Activated effector memory CD4-positive, alpha-beta T cell treated with Interleukin-2 at 50 U/mL for 16 hours (primary cell): ENCODE measurements at regions not wholly inside any gene's neighbourhood (a gene's known extent, or its start where the extent isn't known, plus 50 kb on each side); places are given as distances from the start of the nearest gene placed in this dataset.

Experiments used
- DNase-seq: peaks from one replicate; pipeline ENCODE4 v3.0.0-alpha.2; 2020

DNA sequence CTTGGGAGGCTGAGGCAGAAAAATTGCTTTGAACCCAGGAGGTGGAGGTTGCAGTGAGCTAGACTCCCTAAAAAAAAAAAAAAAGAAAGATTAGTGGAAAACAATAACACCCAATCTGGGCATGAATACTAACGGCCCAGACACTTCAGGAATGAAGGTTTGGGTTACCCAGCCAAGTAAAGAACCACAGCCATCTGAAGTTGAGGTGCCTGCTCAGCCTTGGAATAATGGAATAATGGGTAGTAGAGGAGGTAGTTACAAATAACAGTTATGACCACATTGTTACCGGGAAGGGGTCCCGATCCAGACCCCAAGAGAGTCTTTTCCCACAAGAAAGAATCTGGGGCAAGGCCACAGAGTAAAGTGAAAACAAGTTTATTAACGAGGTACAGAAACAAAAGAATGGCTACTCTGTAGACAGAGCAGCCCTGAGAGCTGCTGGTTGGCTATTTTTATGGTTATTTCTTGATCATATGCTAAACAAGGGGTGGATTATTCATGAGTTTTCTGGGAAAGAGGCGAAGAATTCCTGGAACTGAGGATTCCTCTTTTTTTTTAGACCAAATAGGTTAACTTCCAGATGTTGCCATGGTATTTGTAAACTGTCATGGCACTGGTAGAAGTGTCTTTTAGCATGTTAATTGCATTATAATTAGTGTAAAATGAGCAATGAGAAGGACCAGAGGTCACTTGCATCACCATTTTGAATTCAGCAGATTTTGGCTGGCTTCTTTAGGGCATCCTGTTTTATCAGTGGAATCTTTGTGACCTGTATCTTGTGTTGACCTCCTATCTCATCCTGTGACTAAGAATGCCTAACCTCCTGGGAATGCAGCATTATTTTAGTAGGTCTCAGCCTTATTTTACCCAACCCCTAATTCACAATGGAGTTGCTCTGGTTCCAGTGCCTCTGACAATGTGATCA lies 96.2 kb upstream of the HAAO start:
- no peak for DNase-seq

DNA sequence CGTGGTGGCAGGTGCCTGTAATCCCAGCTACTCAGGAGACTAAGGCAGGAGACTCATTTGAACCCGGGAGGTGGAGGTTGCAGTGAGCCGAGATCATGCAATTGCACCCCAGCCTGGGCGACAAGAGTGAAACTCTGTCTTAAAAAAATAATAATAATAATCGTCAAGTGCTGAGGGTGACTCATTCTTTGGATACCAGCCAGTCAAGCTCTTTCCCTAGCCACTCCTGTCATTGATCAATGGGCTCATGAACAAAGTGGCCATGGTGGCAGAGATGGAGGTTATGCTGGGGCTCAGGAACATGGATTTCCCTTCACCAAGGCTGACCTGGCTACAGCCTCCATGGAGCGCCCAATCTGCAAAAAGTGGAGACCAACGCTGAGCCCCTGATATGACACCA lies 94.5 kb upstream of the HAAO start:
- no peak for DNase-seq

DNA sequence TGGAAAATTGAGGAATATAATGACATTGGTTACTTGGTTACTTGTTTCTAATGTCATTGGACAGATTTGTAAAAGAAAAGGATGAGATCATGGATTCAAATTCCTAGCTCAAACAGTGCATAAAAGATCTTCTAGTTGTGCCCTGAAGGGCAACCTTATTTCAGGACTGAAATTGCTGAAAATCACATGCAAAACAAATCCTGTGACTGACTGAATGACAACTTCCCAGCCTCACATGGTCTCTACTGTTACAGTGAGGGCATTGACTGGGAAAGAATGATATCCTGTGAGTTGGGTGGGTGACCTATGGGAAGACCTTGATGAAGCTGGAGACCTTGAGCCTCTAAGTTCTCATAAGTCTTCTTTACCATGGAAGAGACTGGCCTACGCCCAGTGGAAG lies 90.4 kb upstream of the HAAO start:
- no peak for DNase-seq

DNA sequence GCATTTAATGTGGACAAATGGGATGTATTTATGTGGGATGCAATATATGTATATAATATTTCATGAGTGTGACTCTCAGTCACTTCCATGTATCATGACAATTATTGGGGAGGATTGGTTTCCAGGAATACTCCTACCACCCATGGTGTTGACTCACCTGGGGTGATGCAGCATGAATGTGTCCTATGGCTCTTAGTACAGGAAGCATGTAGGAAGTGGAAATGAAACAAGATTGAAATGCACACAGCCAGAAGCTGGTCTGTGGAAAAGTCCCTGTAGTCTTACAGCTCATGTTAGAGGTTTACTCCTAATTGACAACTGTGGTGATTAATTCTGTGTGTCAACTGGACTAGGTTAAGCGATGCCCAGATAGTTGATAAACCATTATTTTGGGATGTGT lies 89.3 kb upstream of the HAAO start:
- no peak for DNase-seq

DNA sequence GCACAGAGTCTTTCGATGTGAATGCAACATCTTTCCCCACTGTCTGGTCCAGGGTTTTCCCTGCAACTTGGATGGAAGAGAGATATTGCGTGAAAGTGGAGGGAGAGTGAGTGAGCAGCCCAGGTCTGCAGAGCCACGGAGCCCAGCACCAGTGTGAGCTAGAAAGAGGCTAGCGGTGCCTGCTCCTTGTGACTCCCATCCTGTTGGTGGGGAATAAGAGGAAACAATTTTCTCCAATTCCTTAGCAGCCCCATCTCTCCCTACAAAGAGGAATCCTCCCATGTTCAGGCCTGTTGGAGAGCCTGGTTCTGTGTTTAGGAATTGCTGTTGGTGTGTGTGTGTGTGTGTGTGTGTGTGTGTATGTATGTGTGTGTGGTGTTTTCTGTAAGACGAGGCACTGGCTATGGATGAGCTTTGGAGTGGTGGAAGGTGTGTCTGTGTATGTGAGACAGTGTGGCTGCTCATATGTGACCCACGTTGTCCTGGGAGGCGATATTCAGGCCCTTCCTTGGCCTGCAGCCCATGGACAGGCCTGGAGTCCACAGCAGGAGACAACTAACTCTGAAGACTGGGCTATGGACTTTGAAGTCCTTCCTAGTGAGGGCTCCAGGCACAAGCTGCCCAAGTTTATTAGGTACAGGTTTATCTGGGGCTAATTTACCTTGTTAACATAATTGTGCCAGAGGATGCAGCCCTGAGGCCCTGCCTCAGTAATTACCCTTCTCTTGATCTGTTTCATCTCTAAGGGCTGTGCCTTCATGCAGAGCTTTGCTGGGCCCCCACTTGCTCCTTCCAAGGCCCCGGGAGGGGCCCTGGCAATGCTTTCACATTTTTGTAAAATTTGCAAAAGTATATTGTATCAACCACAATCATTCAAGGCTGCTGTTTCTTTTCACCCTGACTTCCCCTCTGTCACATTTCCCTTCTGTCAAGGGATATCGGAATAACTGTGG lies 88.6 kb upstream of the HAAO start:
- DNase-seq = no peak

DNA sequence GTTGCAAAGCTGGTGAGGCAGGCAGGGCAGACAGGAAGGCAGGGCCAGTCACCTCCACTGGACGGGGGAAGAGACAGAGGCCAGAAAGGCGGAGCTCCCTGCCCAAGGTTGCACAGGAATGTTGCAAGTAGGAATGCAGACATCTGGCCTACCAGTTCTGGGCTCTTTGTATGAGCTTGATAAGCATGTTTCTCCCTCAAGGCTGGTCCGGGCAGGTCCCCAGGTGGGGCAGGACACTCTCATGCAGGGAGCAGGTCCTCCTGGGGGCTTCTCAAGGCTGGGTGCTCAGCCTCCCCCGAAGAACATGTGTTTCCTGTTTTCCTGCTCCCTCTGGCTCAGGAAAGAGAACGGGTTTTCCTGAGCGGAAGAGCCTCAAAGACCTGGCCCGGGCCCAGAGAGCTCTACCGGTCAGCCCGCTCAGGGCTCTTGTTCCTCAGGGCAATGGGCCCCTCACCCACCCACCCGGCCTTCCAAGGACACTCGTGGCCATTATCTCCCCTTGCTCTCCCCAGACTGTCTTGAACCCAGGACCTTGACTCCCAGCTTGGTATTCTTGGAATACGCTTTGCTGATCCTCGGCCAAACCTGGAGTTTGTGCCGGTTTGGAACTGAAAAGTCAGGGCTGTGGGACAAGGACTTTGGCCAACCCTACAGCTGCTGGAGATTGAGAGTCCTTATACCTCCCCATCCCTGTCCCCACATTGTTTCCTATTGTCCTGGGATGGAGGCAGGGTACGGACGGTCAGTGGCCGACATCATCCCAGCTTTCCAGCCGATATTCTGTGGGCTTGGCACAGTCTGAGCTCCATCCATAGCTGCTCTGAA lies 87.7 kb upstream of the HAAO start:
- no peak for DNase-seq

DNA sequence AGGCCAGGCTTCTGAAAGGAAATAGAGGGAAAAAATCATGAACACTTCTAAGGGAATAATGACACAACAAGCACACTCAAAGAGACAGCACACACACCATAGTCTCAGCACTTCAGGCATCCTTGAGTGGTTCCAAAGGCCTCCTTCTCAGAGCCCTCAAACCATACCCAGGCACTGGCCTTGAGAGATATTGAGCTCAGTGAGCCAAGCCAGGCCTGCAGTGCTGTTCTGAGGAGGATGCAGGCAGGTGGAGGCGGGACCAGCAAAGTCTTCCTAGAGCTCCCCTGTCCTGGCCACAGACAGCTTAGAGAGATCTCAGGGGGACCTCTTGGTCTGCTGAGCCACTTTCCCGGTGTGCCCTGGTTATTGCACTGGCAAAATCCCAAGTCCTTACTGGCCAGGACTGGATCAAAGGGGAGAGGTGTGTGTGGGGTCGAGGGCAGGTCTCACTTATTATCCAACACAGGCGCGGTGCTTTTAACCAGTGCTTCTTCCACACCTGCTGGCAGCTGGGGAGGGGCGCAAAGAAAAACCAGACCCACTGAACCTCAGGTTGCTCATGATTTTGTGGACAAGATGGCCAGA lies 86.8 kb upstream of the HAAO start:
- DNase-seq = no peak

DNA sequence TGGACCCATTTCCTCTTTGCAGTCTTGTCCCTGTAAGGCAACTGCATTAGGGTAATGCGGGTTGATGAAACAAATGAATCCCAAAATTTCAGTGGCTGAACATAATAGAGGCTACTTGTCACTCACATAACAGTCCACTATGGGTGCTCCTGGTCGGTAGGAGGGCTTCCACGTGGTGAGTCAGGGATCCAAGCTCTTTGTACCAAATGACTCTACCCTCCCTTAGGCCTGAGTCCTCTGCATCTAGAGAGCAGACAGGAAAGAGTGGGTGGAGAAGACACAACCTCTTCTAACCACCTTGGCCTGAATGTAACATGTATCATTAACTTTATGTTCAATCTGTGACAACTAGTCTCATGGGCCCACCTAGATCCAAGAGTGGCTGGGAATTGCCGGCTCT lies 86.2 kb upstream of the HAAO start:
- no peak for DNase-seq

DNA sequence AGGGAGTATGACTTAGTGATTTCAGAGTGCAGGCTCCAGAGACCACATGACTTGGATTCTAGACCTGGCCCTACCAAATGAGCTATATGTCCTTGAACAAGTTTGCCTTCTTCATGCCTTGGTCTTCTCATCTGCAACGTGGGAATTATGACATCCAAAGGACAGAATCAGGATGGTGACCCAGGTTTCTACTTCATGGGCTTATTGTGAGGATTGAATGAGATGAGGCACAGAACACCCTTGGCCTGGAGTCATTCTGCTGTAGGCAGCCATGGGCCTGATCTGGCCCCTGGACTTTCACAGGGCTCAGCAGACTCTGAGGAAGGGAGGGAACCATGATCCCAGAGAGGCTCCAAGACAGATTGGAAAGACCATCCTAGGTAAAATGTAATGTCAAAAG lies 85.6 kb upstream of the HAAO start:
- no peak for DNase-seq

DNA sequence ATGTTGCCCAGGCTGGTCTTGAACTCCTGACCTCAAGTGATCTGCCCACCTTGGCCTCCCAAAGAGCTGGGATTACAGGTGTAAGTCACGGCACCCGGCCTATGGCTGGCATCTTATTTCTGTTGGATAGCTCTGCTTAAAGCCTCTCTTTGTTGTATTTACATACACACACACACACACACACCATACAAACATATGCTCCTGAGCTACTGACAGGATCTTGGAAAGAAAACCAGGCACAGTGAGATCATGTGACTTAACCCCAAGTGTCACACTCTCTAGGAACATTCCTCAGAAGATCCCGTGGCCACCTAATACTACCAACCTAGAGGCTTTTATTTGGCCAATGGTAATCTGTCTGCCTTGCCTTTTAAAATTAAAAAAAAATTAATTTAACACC lies 85.1 kb upstream of the HAAO start:
- DNase-seq = no peak

DNA sequence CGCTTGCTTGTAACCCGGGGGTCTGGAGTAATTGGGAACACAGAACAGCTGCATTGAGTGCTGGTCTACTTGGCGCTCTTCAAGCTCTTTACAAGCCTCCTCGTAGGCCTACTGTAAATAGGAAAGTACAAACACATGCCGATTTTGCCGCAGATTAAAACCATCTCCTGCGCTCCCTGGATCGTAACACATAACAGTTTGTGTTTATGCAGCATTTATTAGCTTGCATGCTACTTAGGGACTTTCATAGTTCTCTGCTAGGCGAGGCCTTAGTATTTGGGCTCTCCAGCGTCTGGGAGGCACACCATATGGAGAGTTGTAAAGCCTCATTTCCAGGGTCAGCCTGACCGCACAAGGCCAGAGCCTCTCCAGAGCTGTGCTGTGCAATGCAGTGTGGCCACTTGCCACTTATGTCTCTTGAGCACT lies 84.0 kb upstream of the HAAO start:
- DNase-seq = no peak

DNA sequence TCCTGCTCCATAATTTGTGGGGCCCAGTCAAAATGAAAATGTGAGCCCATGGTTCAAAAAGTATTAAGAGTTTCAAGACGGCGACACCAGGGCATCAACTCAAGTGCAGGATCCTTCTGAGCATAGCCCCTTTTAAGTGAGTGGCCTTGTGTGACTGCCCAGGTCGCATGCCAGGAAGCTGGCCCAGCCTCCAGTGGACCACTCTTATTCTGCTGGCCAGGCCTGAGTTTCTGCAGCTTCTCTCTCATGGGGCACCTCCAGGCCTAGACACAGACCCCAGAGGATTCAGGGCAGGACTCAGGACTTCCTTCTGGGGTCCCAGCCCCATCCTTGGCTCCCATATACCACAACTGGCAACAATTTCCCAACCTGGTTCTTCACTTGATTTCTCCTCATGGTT lies 83.5 kb upstream of the HAAO start:
- DNase-seq = no peak

DNA sequence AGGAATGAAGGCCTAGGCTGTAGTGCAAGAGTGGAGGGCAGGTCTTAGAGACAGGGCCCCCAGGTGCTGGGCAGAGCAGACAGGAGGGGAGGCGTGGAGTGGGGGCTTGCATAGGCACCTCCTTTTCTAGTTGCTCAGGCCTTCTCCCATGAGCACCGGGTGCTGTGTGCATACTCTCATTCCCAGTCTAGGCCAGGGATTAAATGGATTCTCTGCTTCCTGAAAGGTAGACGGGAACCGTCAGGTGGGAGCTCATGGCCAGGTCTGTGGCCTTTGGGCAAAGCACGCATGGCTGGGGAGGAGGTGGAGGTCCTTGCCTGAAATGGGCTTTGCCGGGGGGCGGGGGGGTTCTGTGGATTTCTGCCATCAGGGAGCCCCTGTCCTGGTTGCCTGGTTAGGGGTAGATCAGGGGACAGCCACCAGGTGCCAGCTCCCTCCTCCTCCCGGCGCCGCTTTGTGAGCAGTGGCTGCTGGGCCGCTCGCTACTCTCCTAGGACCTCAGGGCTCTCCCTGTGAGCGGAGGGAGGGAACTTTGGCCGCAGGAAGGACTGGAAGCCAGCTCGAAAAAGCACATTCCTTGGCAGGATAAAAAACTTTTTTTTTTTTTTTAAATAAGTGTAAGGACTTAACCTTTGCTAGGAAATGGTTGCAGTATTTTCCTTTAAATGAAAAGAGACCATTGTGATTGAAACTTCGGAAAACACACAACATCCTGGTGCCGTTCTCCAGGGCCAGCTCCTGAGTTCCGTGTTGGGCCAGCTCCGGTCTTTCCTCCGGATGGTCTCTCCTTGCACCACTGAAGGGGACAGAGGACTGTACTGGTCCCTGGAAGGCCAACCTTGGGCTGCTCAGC lies 82.8 kb upstream of the HAAO start:
- DNase-seq = no peak

DNA sequence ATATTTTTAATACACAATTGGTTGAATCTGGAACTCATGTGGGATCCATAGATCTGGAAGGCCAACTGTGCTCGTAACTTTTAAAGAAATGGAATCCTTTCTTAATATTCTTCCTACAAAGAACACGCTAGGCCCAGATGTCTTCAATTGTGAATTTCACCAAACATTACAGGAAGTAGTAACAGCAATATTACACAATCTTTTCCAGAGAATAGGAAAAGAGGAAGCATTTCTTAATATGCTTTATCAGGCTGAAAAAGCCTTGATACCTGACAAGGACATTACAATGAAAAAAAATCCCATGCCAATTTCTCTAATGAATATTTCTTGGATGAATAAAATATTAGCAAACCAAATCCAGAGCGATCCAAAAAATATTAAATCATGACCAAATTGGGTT lies 80.3 kb upstream of the HAAO start:
- no peak for DNase-seq

DNA sequence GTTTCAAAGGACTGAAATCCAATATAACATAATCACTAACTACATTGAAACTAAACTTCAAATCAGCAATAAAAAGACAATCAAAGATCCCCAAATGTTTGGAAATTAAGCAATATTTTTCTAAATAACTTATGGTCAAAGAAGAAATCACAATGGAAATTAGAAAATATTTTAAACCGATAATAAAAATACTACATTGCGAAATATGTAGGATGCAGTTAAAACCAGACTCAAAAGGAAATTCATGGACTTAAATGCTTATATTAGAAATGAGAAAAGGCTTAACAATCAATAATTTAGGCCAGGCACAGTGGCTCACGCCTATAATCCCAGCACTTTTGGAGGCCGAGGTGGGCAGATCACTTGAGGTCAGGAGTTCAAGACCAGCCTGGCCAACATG lies 79.0 kb upstream of the HAAO start:
- no peak for DNase-seq

DNA sequence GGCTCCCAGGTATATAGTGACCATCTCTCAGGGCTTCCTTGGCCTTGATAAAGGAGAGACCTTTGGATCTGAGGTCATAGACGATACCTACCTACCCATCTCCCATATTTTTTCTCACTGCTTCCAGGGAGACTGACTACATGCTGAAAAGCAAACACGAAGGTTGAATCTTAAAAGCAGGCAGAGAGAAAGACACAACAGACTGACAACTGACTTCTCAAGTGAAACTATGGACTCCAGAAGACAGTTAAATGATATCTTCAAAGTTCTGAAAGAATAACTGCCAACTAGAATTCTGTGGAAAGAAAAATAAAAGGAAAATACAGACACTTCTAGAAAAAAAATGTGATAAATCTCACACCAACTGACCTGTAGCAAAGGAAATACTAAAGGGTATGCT lies 76.5 kb upstream of the HAAO start:
- DNase-seq = no peak

DNA sequence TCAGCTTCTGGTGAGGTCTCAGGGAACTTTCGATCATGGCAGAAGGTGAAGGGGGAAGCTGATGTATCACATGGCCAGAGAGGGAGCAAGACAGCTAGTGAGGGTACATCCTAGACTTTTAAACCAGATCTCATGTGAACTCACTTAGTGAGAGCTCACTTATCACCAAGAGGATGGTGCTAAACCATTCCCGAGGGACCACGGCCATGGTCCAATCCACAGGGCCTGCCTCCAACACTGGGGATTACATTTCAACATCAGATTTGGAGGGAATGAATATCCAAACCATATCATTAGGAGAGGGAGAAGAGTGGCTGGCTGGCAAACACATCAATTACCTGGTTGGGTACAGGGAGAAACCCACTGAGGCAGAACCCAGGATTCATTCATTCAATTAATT lies 75.7 kb upstream of the HAAO start:
- no peak for DNase-seq

DNA sequence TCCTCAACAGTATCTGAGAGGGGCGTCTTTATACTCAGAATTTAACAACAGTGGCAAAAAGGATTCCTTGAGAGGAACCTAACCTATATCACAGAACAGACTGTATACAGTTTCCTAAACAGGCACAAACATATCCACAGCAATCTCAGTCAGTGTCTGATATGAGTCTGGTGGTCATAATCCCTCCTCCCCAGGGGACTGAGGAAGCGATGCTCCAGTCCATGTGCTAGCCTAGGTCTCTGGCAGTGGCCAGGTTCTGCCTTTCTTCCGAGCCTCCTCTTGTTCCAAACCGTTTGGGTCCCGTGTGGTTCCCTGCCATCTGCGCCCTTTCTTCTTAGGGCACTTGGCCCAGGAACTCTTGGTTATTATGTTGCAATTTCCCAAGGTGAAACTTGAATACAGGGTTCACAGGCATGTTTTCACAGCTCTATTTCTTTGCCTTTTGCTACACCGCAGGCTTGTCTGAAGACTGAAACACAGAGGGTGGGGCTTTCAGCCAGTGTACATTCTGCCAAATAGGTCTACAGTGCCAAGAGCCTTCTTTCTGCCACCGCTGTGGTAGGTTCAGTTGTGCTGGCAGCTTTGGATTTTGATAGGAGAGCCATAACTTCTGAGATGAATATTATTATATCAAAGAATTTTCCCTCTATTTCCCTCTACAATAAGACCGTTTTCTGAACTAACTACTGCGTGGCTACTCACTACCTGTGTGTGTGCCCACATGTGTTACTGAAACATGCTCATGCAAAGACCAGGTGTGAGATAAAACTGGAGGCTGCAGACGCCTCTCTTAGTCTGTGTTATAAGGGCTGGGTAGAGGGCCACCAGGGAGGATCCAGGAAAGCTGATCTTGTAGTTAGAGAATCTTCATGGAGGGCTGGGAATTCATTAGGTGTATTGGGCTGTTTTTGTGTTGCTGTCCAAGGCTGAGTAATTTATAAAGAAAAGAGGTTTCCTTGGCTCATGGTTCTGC lies 75.0 kb upstream of the HAAO start:
- DNase-seq = no peak

DNA sequence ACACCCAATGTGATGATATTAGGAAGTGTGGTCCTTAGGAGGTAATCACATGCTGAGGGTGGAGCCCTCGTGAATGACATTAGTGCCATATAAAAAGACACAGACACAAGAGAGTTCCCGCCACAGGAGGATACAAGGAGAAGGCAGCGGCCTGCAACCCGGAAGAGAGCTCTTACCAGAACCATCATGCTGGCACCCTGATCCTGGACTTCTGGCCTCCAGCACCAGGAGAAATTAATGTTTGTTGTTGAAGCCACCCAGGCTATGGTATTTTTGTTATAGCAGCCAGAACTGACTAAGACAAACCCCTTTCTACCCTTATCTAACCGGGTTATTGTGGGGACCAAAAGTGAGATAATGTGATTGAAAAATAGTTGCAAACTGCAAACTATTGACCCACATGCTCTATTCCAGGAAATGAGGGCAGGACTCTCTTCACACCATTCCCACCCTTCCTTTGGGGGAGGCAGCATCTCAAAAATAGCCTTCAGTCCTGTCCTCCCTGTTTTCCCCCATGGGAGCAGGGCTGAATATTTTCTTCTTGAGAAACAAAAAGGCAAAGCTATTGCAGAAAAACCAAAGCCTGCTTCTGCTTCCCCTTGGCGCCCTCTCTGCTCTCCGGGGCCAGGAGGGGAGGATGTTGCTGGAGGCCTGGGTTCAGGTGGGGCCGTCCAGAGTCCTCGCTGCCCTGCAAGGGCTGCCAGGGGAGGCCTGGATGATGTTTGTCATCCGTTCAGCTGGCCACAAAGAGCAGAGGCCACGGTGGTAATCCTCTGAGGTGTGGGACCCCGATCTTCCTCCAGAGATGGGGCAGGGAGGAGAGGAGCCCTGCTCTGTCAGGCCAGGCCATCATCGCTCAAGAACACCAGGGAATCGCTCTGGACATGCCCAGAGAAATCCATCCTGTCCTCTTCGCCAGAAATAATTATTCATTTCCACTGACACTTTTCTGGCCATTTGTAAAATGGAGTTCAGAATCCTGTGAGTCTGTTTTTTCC lies 73.8 kb upstream of the HAAO start:
- no peak for DNase-seq
